ENCODE measurements at regions not wholly inside any gene's neighbourhood (a gene's known extent, or its start where the extent isn't known, plus 50 kb on each side); places are given as distances from the start of the nearest gene placed in this dataset.
"Not testable (repeated sequence)": the region's sequence is repeated elsewhere in the genome, so short reads cannot be mapped to it uniquely, and the experiment has no call there.

- Histone ChIP-seq H3K4me3 (no peak overlapping the region), H3K36me3 (no peaks in the 10 kb centered on the region), H3K4me1 (peaks cover 0 to 6% (median 2%) of the 10 kb centered on the region in 4 donors), H3K9me3 (no peaks in the 10 kb centered on the region), H3K27ac (no peak overlapping the region), H3K27me3 (no peaks in the 10 kb centered on the region)
- DNase-seq: no peak
- no peak for TF ChIP-seq POLR2AphosphoS5 (IDR thresholded peaks at IDR 0.05)
- TF ChIP-seq POLR2A (IDR thresholded peaks at IDR 0.05): no peak
- TF ChIP-seq, protein P1, sequence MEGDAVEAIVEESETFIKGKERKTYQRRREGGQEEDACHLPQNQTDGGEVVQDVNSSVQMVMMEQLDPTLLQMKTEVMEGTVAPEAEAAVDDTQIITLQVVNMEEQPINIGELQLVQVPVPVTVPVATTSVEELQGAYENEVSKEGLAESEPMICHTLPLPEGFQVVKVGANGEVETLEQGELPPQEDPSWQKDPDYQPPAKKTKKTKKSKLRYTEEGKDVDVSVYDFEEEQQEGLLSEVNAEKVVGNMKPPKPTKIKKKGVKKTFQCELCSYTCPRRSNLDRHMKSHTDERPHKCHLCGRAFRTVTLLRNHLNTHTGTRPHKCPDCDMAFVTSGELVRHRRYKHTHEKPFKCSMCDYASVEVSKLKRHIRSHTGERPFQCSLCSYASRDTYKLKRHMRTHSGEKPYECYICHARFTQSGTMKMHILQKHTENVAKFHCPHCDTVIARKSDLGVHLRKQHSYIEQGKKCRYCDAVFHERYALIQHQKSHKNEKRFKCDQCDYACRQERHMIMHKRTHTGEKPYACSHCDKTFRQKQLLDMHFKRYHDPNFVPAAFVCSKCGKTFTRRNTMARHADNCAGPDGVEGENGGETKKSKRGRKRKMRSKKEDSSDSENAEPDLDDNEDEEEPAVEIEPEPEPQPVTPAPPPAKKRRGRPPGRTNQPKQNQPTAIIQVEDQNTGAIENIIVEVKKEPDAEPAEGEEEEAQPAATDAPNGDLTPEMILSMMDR (IDR thresholded peaks at IDR 0.05): no peak
- TF ChIP-seq EP300 (IDR thresholded peaks at IDR 0.05; ENCODE audit: low read depth): no peak
- 94% methylated on average over 8 of the region's 8 CpGs for WGBS, 2 donors (ENCODE audit: low coverage in 1 of 2)
- in situ Hi-C loops (cut with MboI; ENCODE audit: low pct_ligation_motif_present in 1 of 4, low pct_unique_long_range_greater_than_20kb in 1 of 4, low sequenced_read_pairs in 3 of 4) (loop anchor here in 3 of 4 donors (25.0 kb wide), 3 partner anchors 349 to 549 kb away; no protein-coding TSS in a partner anchor), intact Hi-C loops (cut with DNase I; ENCODE audit: low total_unique reads) (no loop called here)
Observed at GRCh38 chr2:133888107-133888506, 319.8 kb upstream of the NCKAP5 start.

DNA sequence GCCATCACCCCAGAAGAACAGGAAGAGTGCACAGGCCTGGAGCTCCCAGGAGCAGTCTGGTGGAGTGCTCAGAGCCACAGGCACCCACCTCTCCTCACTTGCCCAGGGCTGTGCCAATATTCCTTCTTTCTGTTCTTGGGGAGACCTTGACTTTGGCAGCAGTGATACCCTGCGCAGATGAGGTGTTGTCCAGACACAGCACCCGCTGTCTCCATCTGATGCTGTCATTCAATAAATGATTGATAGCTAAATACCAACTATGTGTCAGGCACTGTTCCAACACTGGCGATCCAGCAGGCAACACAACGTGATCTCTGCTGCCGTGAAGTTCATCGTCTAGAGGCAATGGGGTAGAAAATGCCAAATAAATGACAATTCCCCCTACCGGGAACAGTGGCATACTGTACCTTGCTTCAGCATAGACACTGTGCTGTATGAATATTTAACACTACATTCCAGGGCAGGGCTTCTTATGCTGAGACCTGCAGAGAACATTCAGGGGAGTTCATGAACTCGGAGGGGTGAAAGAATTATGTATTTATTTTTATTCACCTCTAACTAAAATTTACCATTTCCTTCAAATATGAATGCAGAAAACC lies 320.5 kb upstream of the NCKAP5 start:
- no peak overlapping the region for H3K4me3 ChIP-seq
- H3K4me1 ChIP-seq: peaks cover 0 to 6% (median 2%) of the 10 kb centered on the region in 4 donors
- WGBS, 2 donors (ENCODE audit: low coverage in 1 of 2): 80 to 82% methylated on average over 2 to 8 of the region's 8 CpGs
- H3K36me3 ChIP-seq: no peaks in the 10 kb centered on the region
- no peaks in the 10 kb centered on the region for H3K27me3 ChIP-seq
- intact Hi-C loops (cut with DNase I; ENCODE audit: low total_unique reads): no loop called here
- in situ Hi-C loops (cut with MboI; ENCODE audit: low pct_ligation_motif_present in 1 of 4, low pct_unique_long_range_greater_than_20kb in 1 of 4, low sequenced_read_pairs in 3 of 4): loop anchor here in 3 of 4 donors (25.0 kb wide), 3 partner anchors 349 to 549 kb away; no protein-coding TSS in a partner anchor
- TF ChIP-seq POLR2A (IDR thresholded peaks at IDR 0.05): no peak
- DNase-seq: no peak
- H3K27ac ChIP-seq: no peak overlapping the region
- H3K9me3 ChIP-seq: no peaks in the 10 kb centered on the region

- TF ChIP-seq, protein P1 (IDR thresholded peaks at IDR 0.05): no peak
- no peak for TF ChIP-seq POLR2AphosphoS5 (IDR thresholded peaks at IDR 0.05)
- no peak for TF ChIP-seq POLR2A (IDR thresholded peaks at IDR 0.05)
- TF ChIP-seq EP300 (IDR thresholded peaks at IDR 0.05; ENCODE audit: low read depth): no peak
- Histone ChIP-seq H3K9me3 (no peaks in the 10 kb centered on the region), H3K4me3 (no peak overlapping the region), H3K4me1 (no peaks in the 10 kb centered on the region), H3K36me3 (no peaks in the 10 kb centered on the region), H3K27me3 (no peaks in the 10 kb centered on the region), H3K27ac (no peak overlapping the region)
- in situ Hi-C loops (cut with MboI; ENCODE audit: low pct_ligation_motif_present in 1 of 4, low pct_unique_long_range_greater_than_20kb in 1 of 4, low sequenced_read_pairs in 3 of 4) (loop anchor here in 3 of 4 donors (25.0 kb wide), 3 partner anchors 345 to 545 kb away; no protein-coding TSS in a partner anchor), intact Hi-C loops (cut with DNase I; ENCODE audit: low total_unique reads) (no loop called here)
- WGBS, 2 donors (ENCODE audit: low coverage in 1 of 2): 81% methylated on average over 8 of the region's 8 CpGs; no CpG with 5 or more reads in 1 of the 2 donors
- no peak for DNase-seq
Observed at GRCh38 chr2:133892352-133892913, 324.2 kb upstream of the NCKAP5 start.

- intact Hi-C loops (cut with DNase I; ENCODE audit: low total_unique reads): no loop called here
Observed at GRCh38 chr2:133894429-133894828, 326.2 kb upstream of the NCKAP5 start.

GRCh38 chr2:133897838-133898237 lies 329.6 kb upstream of the NCKAP5 start:
- H3K4me1 ChIP-seq; H3K27ac ChIP-seq; intact Hi-C loops (cut with DNase I; ENCODE audit: low total_unique reads); H3K4me3 ChIP-seq; H3K9me3 ChIP-seq; H3K27me3 ChIP-seq; H3K36me3 ChIP-seq; DNase-seq: not testable (repeated sequence)
- in situ Hi-C loops (cut with MboI; ENCODE audit: low pct_ligation_motif_present in 1 of 4, low pct_unique_long_range_greater_than_20kb in 1 of 4, low sequenced_read_pairs in 3 of 4): loop anchor here in 3 of 4 donors (25.0 kb wide), 3 partner anchors 339 to 539 kb away; no protein-coding TSS in a partner anchor
- 86% methylated on average over 4 of the region's 4 CpGs; no CpG with 5 or more reads in 1 of the 2 donors for WGBS, 2 donors (ENCODE audit: low coverage in 1 of 2)

More at GRCh38 chr2:133894429-133894828, 326.2 kb upstream of the NCKAP5 start:
- TF ChIP-seq POLR2AphosphoS5 (IDR thresholded peaks at IDR 0.05): no peak
- TF ChIP-seq, protein P1 (IDR thresholded peaks at IDR 0.05): no peak
- Histone ChIP-seq H3K27ac (no peak overlapping the region), H3K9me3 (no peaks in the 10 kb centered on the region), H3K36me3 (no peaks in the 10 kb centered on the region), H3K4me1 (no peaks in the 10 kb centered on the region), H3K4me3 (no peak overlapping the region), H3K27me3 (no peaks in the 10 kb centered on the region)
- in situ Hi-C loops (cut with MboI; ENCODE audit: low pct_ligation_motif_present in 1 of 4, low pct_unique_long_range_greater_than_20kb in 1 of 4, low sequenced_read_pairs in 3 of 4): loop anchor here in 3 of 4 donors (25.0 kb wide), 3 partner anchors 343 to 543 kb away; no protein-coding TSS in a partner anchor
- WGBS, 2 donors (ENCODE audit: low coverage in 1 of 2): 92% methylated on average over 2 to 9 of the region's 9 CpGs
- DNase-seq: no peak
